HG02759 (cell line): ENCODE measurements at regions not wholly inside any gene's neighbourhood (a gene's known extent, or its start where the extent isn't known, plus 50 kb on each side); places are given as distances from the start of the nearest gene placed in this dataset.

Experiments
- ATAC-seq: cut with Tn5 transposase; IDR thresholded peaks from one replicate; pipeline ENCODE4 v1.9.1; 2021; ENCODE audit warnings: mild to moderate bottlenecking, moderate library complexity; ENCODE audit not compliant: unreplicated experiment

GRCh38 chr11:23318670-23319069, 458.4 kb upstream of the CCDC179 start:
- no peak for ATAC-seq

GRCh38 chr11:23320131-23320530, 459.9 kb upstream of the CCDC179 start:
- no peak for ATAC-seq

GRCh38 chr11:23335586-23335985, 475.3 kb upstream of the CCDC179 start:
- peak; percentile 80 for ATAC-seq

GRCh38 chr11:23336961-23337360, 476.7 kb upstream of the CCDC179 start:
- ATAC-seq: no peak

- ATAC-seq: no peak
These were observed 493.3 kb upstream of the CCDC179 start for GRCh38 chr11:23353611-23354010.

- no peak for ATAC-seq
These were observed 499.0 kb upstream of the CCDC179 start for GRCh38 chr11:23359297-23359696.

GRCh38 chr11:23364076-23364475, 503.8 kb upstream of the CCDC179 start:
- ATAC-seq: no peak

- no peak for ATAC-seq
These were observed 510.5 kb upstream of the CCDC179 start for GRCh38 chr11:23370580-23371275.

- no peak for ATAC-seq
These were observed 517.6 kb upstream of the CCDC179 start for GRCh38 chr11:23377909-23378308.

GRCh38 chr11:23391031-23391430, 530.8 kb upstream of the CCDC179 start:
- ATAC-seq: no peak

GRCh38 chr11:23398052-23398451, 537.8 kb upstream of the CCDC179 start:
- no peak for ATAC-seq

GRCh38 chr11:23399995-23400394, 539.7 kb upstream of the CCDC179 start:
- ATAC-seq: no peak

GRCh38 chr11:23403210-23404185, 543.2 kb upstream of the CCDC179 start:
- ATAC-seq: no peak

- ATAC-seq: no peak
These were observed 544.2 kb upstream of the CCDC179 start for GRCh38 chr11:23404225-23405160.

GRCh38 chr11:23405350-23405937, 545.2 kb upstream of the CCDC179 start:
- no peak for ATAC-seq

GRCh38 chr11:23406131-23406819, 546.0 kb upstream of the CCDC179 start:
- no peak for ATAC-seq

GRCh38 chr11:23413057-23413456, 552.8 kb upstream of the CCDC179 start:
- ATAC-seq: no peak

GRCh38 chr11:23423104-23423503, 562.8 kb upstream of the CCDC179 start:
- ATAC-seq: no peak

- ATAC-seq: no peak
These were observed 563.4 kb upstream of the CCDC179 start for GRCh38 chr11:23423656-23424055.

- no peak for ATAC-seq
These were observed 565.1 kb upstream of the CCDC179 start for GRCh38 chr11:23425381-23425780.
